H1 (cell line): ENCODE measurements at regions not wholly inside any gene's neighbourhood (a gene's known extent, or its start where the extent isn't known, plus 50 kb on each side); places are given as distances from the start of the nearest gene placed in this dataset.

Experiments
- CTCF ChIA-PET: fragments of 300-600 bp; sonication (Branson Sonifier 250); formaldehyde crosslinking; loops from one replicate; lab custom pipeline; 2021; ENCODE audit not compliant: partially characterized antibody; lab: Charles Lee
- POLR2A ChIA-PET: fragments of 300-600 bp; sonication (Branson Sonifier 250); formaldehyde crosslinking; loops from one replicate; lab custom pipeline; 2021; ENCODE audit warnings: inconsistent platforms; ENCODE audit not compliant: partially characterized antibody; lab: Charles Lee
- DNase-seq, 2 experiments: peaks; one replicate each; pipeline versions ENCODE4 v3.0.0 to v3.0.0-alpha.2; 2010 to 2022; ENCODE audit warnings: low spot score in 2 of 2, low read depth in 1 of 2, mixed read lengths in 1 of 2
- FAIRE-seq: peaks from 2 replicates; lab custom pipeline; 2011; peaks lifted over from hg19 to GRCh38; lab: Jason Lieb, UNC
- H2AFZ ChIP-seq: 2 replicates; pipeline ENCODE4 v1.8.1; 2012; ENCODE audit warnings: low read length, inconsistent platforms
- H2AK5ac ChIP-seq: 2 replicates; pipeline ENCODE4 v1.6.1; 2013; ENCODE audit warnings: low read depth, low read length
- H2BK120ac ChIP-seq: replicated peaks from 2 replicates; pipeline ENCODE3; 2013; ENCODE audit warnings: low read depth, low read length, inconsistent platforms
- H2BK12ac ChIP-seq: 2 replicates; pipeline ENCODE4 v1.6.1; 2013; ENCODE audit warnings: low read depth, low read length
- H2BK15ac ChIP-seq: 2 replicates; pipeline ENCODE4 v1.6.1; 2013; ENCODE audit warnings: low read length
- H2BK20ac ChIP-seq: 2 replicates; pipeline ENCODE4 v1.6.1; 2013; ENCODE audit warnings: low read length
- H2BK5ac ChIP-seq: 2 replicates; pipeline ENCODE4 v1.6.1; 2013; ENCODE audit warnings: low read depth, low read length
- H3K14ac ChIP-seq: 2 replicates; pipeline ENCODE4 v1.6.1; 2013; ENCODE audit warnings: inconsistent platforms; ENCODE audit not compliant: insufficient read length
- H3K18ac ChIP-seq: 2 replicates; pipeline ENCODE4 v1.6.1; 2013; ENCODE audit warnings: low read length; ENCODE audit errors: extremely low read depth
- H3K23ac ChIP-seq: 2 replicates; pipeline ENCODE4 v1.6.1; 2013; ENCODE audit warnings: inconsistent platforms; ENCODE audit not compliant: insufficient read length
- H3K23me2 ChIP-seq: 2 replicates; pipeline ENCODE4 v1.6.1; 2013; ENCODE audit warnings: low read depth, low read length
- H3K27ac ChIP-seq: 2 replicates; pipeline ENCODE4 v1.6.1; 2011; ENCODE audit warnings: low read depth, low read length, inconsistent platforms
- H3K27me3 ChIP-seq, 4 experiments: replicated peaks in 1 of 4; 1 replicate in 1 of 4; 2 replicates in 3 of 4; pipeline versions ENCODE4 v1.6.1 to v1.8.1; 2011 to 2013; ENCODE audit warnings: low read length in 3 of 4, mild to moderate bottlenecking in 3 of 4, inconsistent platforms in 2 of 4, mixed read lengths in 2 of 4, moderate library complexity in 1 of 4; ENCODE audit not compliant: control insufficient read depth in 3 of 4, insufficient read depth in 3 of 4; ENCODE audit errors: extremely low read depth in 1 of 4
- H3K36me3 ChIP-seq, 4 experiments: 2 replicates each; pipeline versions ENCODE4 v1.6.1 to v1.8.1; 2011 to 2013; ENCODE audit warnings: mild to moderate bottlenecking in 4 of 4, low read length in 3 of 4, moderate library complexity in 2 of 4, control low read depth in 1 of 4, inconsistent platforms in 1 of 4; ENCODE audit not compliant: insufficient read depth in 4 of 4, control insufficient read depth in 2 of 4
- H3K4ac ChIP-seq: replicated peaks from 2 replicates; pipeline ENCODE3; 2013; ENCODE audit warnings: low read length, low read depth, mixed read lengths, inconsistent platforms; ENCODE audit not compliant: insufficient read length
- H3K4me1 ChIP-seq, 4 experiments: replicated peaks in 1 of 4; 1 replicate in 1 of 4; 2 replicates in 3 of 4; pipeline versions ENCODE4 v1.6.1 to v1.8.1; 2011 to 2013; ENCODE audit warnings: low read length in 3 of 4, inconsistent platforms in 2 of 4, mixed read lengths in 1 of 4; ENCODE audit not compliant: insufficient read depth in 4 of 4, control insufficient read depth in 3 of 4
- H3K4me2 ChIP-seq, 2 experiments: 2 replicates each; pipeline versions ENCODE4 v1.6.1 to v1.8.1; 2011 to 2013; ENCODE audit warnings: low read depth in 2 of 2, low read length in 2 of 2, control low read depth in 1 of 2, inconsistent platforms in 1 of 2, mild to moderate bottlenecking in 1 of 2; ENCODE audit not compliant: insufficient read depth in 1 of 2
- H3K4me3 ChIP-seq, 4 experiments: fragments of 200-600, 300-600 bp in 1 of 4; sonication (generic), shearing (Covaris generic), sonication (Bioruptor Twin) in 1 of 4; 2 replicates each; pipeline versions ENCODE4 v1.5.1 to v1.8.1; 2011 to 2016; ENCODE audit warnings: low read length in 4 of 4, low read depth in 3 of 4, control low read depth in 2 of 4, inconsistent platforms in 2 of 4, mild to moderate bottlenecking in 2 of 4, mixed read lengths in 1 of 4, moderate library complexity in 1 of 4; ENCODE audit not compliant: insufficient read depth in 2 of 4; ENCODE audit errors: extremely low read depth in 1 of 4
- H3K56ac ChIP-seq: replicated peaks from 2 replicates; pipeline ENCODE3; 2013; ENCODE audit warnings: low read depth, mild to moderate bottlenecking, mixed read lengths, low read length, inconsistent platforms; ENCODE audit not compliant: insufficient read length
- H3K79me1 ChIP-seq: 2 replicates; pipeline ENCODE4 v1.6.1; 2013; ENCODE audit warnings: low read depth, low read length, control low read depth
- H3K79me2 ChIP-seq, 2 experiments: 2 replicates each; pipeline versions ENCODE4 v1.6.1 to v1.8.1; 2012 to 2013; ENCODE audit warnings: low read length in 2 of 2, mild to moderate bottlenecking in 2 of 2, inconsistent platforms in 1 of 2; ENCODE audit not compliant: insufficient read depth in 2 of 2, control insufficient read depth in 1 of 2
- H3K9ac ChIP-seq, 4 experiments: replicated peaks in 1 of 4; 1 replicate in 1 of 4; 2 replicates in 3 of 4; pipeline versions ENCODE4 v1.6.1 to v1.8.1; 2011 to 2013; ENCODE audit warnings: low read depth in 3 of 4, low read length in 3 of 4, control low read depth in 2 of 4, mild to moderate bottlenecking in 2 of 4, moderate library complexity in 2 of 4, inconsistent platforms in 1 of 4; ENCODE audit errors: extremely low read depth in 1 of 4
- H3K9me3 ChIP-seq, 2 experiments: 2 replicates each; pipeline versions ENCODE4 v1.6.1 to v1.8.1; 2012 to 2013; ENCODE audit warnings: mild to moderate bottlenecking in 2 of 2, moderate library complexity in 2 of 2, control low read depth in 1 of 2, inconsistent platforms in 1 of 2, low read depth in 1 of 2, low read length in 1 of 2, mixed read lengths in 1 of 2; ENCODE audit not compliant: insufficient read depth in 2 of 2
- H4K20me1 ChIP-seq, 2 experiments: replicated peaks in 1 of 2; 2 replicates each; pipeline versions ENCODE3 to v1.8.1; 2011 to 2013; ENCODE audit warnings: inconsistent platforms in 2 of 2, low read length in 2 of 2, mild to moderate bottlenecking in 1 of 2; ENCODE audit not compliant: insufficient read depth in 2 of 2, control insufficient read depth in 1 of 2
- H4K5ac ChIP-seq: 2 replicates; pipeline ENCODE4 v1.6.1; 2013; ENCODE audit warnings: low read length, low read depth, mixed read lengths, inconsistent platforms; ENCODE audit not compliant: insufficient read length
- H4K8ac ChIP-seq: 2 replicates; pipeline ENCODE4 v1.8.0; 2013; ENCODE audit warnings: mild to moderate bottlenecking, moderate library complexity, low read length, inconsistent platforms; ENCODE audit not compliant: insufficient read depth; ENCODE audit errors: extremely low read depth
- H4K91ac ChIP-seq: replicated peaks from 2 replicates; pipeline ENCODE3; 2013; ENCODE audit warnings: low read length, mixed read lengths, inconsistent platforms; ENCODE audit not compliant: insufficient read length
- TAF7 ChIP-seq: optimal IDR thresholded peaks from 2 replicates; pipeline ENCODE3; 2011; ENCODE audit warnings: low read depth, mild to moderate bottlenecking, inconsistent platforms, low read length, moderate library complexity, borderline replicate concordance
- WGBS, 2 experiments: shearing (Covaris generic) in 1 of 2; methylation state at CpG; one replicate each; pipeline versions ENCODE4 v1.1.6 to v1.1.7; 2013 to 2015; ENCODE audit warnings: low lambda C conversion rate in 2 of 2, mixed read lengths in 2 of 2, inconsistent platforms in 1 of 2, low coverage in 1 of 2, missing lambda C conversion rate in 1 of 2; ENCODE audit not compliant: insufficient replicate concordance in 2 of 2, insufficient coverage in 1 of 2, insufficient read length in 1 of 2; ENCODE audit errors: extremely low coverage in 1 of 2, missing lambda C conversion rate in 1 of 2; 5-methylcytosine and 5-hydroxymethylcytosine counted together

DNA sequence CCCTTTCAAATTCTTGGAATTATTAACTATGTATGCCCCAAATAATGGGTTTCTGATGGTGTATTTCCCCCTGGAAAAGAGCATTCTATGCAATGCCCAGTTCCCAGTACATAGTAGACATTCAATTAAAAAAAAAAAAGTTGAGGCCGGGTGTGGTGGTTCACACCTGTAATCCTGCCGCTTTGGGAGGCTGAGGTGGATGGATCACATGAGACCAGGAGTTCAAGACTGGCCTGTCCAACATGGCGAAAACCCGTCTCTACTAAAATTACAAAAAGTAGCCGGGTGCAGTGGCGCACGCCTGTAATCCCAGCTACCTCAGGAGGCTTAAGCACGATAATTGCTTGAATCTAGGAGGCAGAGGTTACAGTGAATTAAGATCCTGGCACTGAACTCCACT, 83.3 kb upstream of the ZNF217 start:
- no peak overlapping the region for H4K91ac ChIP-seq
- H3K27me3 ChIP-seq, result no peaks in the 10 kb centered on the region
- no peak overlapping the region for H2BK15ac ChIP-seq
- no peak overlapping the region for H2AK5ac ChIP-seq
- no peak overlapping the region for H2AFZ ChIP-seq
- H2BK120ac ChIP-seq, result no peak overlapping the region
- H2BK20ac ChIP-seq, result no peak overlapping the region
- H3K36me3 ChIP-seq, result no peaks in the 10 kb centered on the region
- no peak overlapping the region for H2BK12ac ChIP-seq
- no peak overlapping the region for H3K18ac ChIP-seq
- H4K8ac ChIP-seq, result no peak overlapping the region
- 94% methylated on average over 8 of the region's 8 CpGs; no CpG with 5 or more reads in 1 of the 2 experiments for WGBS, 2 experiments
- no peaks in the 10 kb centered on the region for H3K79me2 ChIP-seq
- H2BK5ac ChIP-seq, result no peak overlapping the region
- H4K5ac ChIP-seq, result no peak overlapping the region
- no peak overlapping the region for H3K4me2 ChIP-seq
- no peaks in the 10 kb centered on the region for H4K20me1 ChIP-seq
- ChIA-PET CTCF (interaction anchor here (0.8 to 1.0 kb wide), 2 partner anchors 15 to 119 kb away, joined by 3 read pairs; no protein-coding TSS in a partner anchor), POLR2A (no interaction called here)
- H3K23me2 ChIP-seq, result no peaks in the 10 kb centered on the region
- no peak overlapping the region for H3K9ac ChIP-seq
- H3K27ac ChIP-seq, result no peak overlapping the region
- no peaks in the 10 kb centered on the region for H3K79me1 ChIP-seq
- H3K4ac ChIP-seq, result no peak overlapping the region
- DNase-seq, result no peak
- peaks cover 0 to 8% (median 5%) of the 10 kb centered on the region in 4 experiments; a peak in 6 of 7 replicates for H3K4me1 ChIP-seq
- no peak for FAIRE-seq
- no peak overlapping the region for H3K4me3 ChIP-seq
- H3K14ac ChIP-seq, result no peak overlapping the region
- no peaks in the 10 kb centered on the region for H3K9me3 ChIP-seq
- H3K56ac ChIP-seq, result no peak overlapping the region
- H3K23ac ChIP-seq, result no peak overlapping the region
- TF ChIP-seq TAF7, result no peak
